Right atrium auricular region (tissue), 2 donors: ENCODE measurements at regions not wholly inside any gene's neighbourhood (a gene's known extent, or its start where the extent isn't known, plus 50 kb on each side); places are given as distances from the start of the nearest gene placed in this dataset.

Experiments
- DNase-seq: peaks from one replicate; pipeline ENCODE4 v3.0.0-alpha.2; 2019; ENCODE audit warnings: low spot score
- H3K27ac ChIP-seq, 2 donors: fragments of 200-600 bp; sonication (generic); 1 replicate in 1 of 2; 2 replicates in 1 of 2; pipeline ENCODE4 v1.5.1; 2016 to 2019
- H3K27me3 ChIP-seq, 2 donors: fragments of 200-600 bp; sonication (generic); one replicate each; pipeline versions ENCODE4 v1.5.1 to v1.6.0; 2017 to 2019
- H3K36me3 ChIP-seq: fragments of 200-600 bp; sonication (generic); one replicate; pipeline ENCODE4 v1.5.1; 2016
- H3K4me1 ChIP-seq, 2 donors: fragments of 200-600 bp; sonication (generic); one replicate each; pipeline versions ENCODE4 v1.5.1 to v1.6.0; 2017 to 2019
- H3K4me3 ChIP-seq, 2 donors: fragments of 200-600 bp; sonication (generic); 1 replicate in 1 of 2; 2 replicates in 1 of 2; pipeline ENCODE4 v1.5.1; 2017 to 2019; ENCODE audit warnings: mild to moderate bottlenecking in 1 of 2, moderate library complexity in 1 of 2
- H3K9me3 ChIP-seq, 2 donors: fragments of 200-600 bp; sonication (generic); one replicate each; pipeline ENCODE4 v1.5.1; 2019
- CTCF ChIP-seq, 2 donors: fragments of 200-600 bp; sonication (generic); IDR thresholded peaks; one replicate each; pipeline ENCODE4 v1.5.1; 2019; ENCODE audit warnings: antibody characterized with exemption in 2 of 2

- Histone ChIP-seq H3K4me1 (no peaks in the 10 kb centered on the region), H3K9me3 (no peaks in the 10 kb centered on the region), H3K36me3 (no peaks in the 10 kb centered on the region), H3K4me3 (no peak overlapping the region), H3K27ac (no peak overlapping the region), H3K27me3 (peaks cover 0 to 4% of the 10 kb centered on the region in 2 donors)
- TF ChIP-seq CTCF (IDR thresholded peaks at IDR 0.05): no peak
- no peak for DNase-seq
These were observed 235.7 kb downstream of the DOK5 start for GRCh38 chr20:54711071-54711470.

- no peak overlapping the region for H3K4me3 ChIP-seq
- no peak for TF ChIP-seq CTCF (IDR thresholded peaks at IDR 0.05)
- peaks cover 0 to 4% of the 10 kb centered on the region in 2 donors for H3K27me3 ChIP-seq
- H3K9me3 ChIP-seq: no peaks in the 10 kb centered on the region
- no peaks in the 10 kb centered on the region for H3K4me1 ChIP-seq
- no peak overlapping the region for H3K27ac ChIP-seq
- DNase-seq: no peak
- no peaks in the 10 kb centered on the region for H3K36me3 ChIP-seq
These were observed 234.9 kb downstream of the DOK5 start for GRCh38 chr20:54710341-54710740.

- DNase-seq: no peak
- Histone ChIP-seq H3K27me3 (peaks cover 0 to 4% of the 10 kb centered on the region in 2 donors), H3K4me1 (no peaks in the 10 kb centered on the region), H3K4me3 (no peak overlapping the region), H3K9me3 (no peaks in the 10 kb centered on the region), H3K27ac (no peak overlapping the region), H3K36me3 (no peaks in the 10 kb centered on the region)
- no peak for TF ChIP-seq CTCF (IDR thresholded peaks at IDR 0.05)
These were observed 232.8 kb downstream of the DOK5 start for GRCh38 chr20:54708229-54708628.

- no peaks in the 10 kb centered on the region for H3K4me1 ChIP-seq
- TF ChIP-seq CTCF (IDR thresholded peaks at IDR 0.05): no peak
These were observed 232.4 kb downstream of the DOK5 start for GRCh38 chr20:54707801-54708200.

GRCh38 chr20:54706581-54706980 is 231.2 kb downstream of the DOK5 start:
- Histone ChIP-seq H3K27ac (no peak overlapping the region), H3K36me3 (no peaks in the 10 kb centered on the region), H3K4me3 (no peak overlapping the region), H3K4me1 (no peaks in the 10 kb centered on the region), H3K9me3 (no peaks in the 10 kb centered on the region), H3K27me3 (no peaks in the 10 kb centered on the region)
- TF ChIP-seq CTCF (IDR thresholded peaks at IDR 0.05): no peak
- DNase-seq: no peak

More at GRCh38 chr20:54707801-54708200, 232.4 kb downstream of the DOK5 start:
- H3K4me3 ChIP-seq: no peak overlapping the region
- peaks cover 0 to 4% of the 10 kb centered on the region in 2 donors for H3K27me3 ChIP-seq
- no peaks in the 10 kb centered on the region for H3K36me3 ChIP-seq
- H3K27ac ChIP-seq: no peak overlapping the region
- no peaks in the 10 kb centered on the region for H3K9me3 ChIP-seq
- DNase-seq: no peak

GRCh38 chr20:54704032-54704635 is 228.7 kb downstream of the DOK5 start:
- no peak overlapping the region for H3K4me3 ChIP-seq
- DNase-seq: no peak
- no peaks in the 10 kb centered on the region for H3K36me3 ChIP-seq
- no peak overlapping the region for H3K27ac ChIP-seq
- H3K9me3 ChIP-seq: no peaks in the 10 kb centered on the region
- no peaks in the 10 kb centered on the region for H3K27me3 ChIP-seq
- no peaks in the 10 kb centered on the region for H3K4me1 ChIP-seq
- TF ChIP-seq CTCF (IDR thresholded peaks at IDR 0.05): no peak
